HG02943 (cell line): ENCODE measurements at regions not wholly inside any gene's neighbourhood (a gene's known extent, or its start where the extent isn't known, plus 50 kb on each side); places are given as distances from the start of the nearest gene placed in this dataset.

Source experiments
- ATAC-seq: cut with Tn5 transposase; IDR thresholded peaks from one replicate; pipeline ENCODE4 v1.9.1; 2021; ENCODE audit warnings: mild to moderate bottlenecking, low read depth, moderate library complexity; ENCODE audit not compliant: unreplicated experiment

GRCh38 chr4:14701389-14701788, 300.9 kb upstream of the CPEB2 start:
- ATAC-seq = no peak

GRCh38 chr4:14701896-14702295, 300.4 kb upstream of the CPEB2 start:
- ATAC-seq = no peak

- ATAC-seq = no peak
These were observed 293.7 kb upstream of the CPEB2 start for GRCh38 chr4:14708574-14708973.

- ATAC-seq = no peak
These were observed 291.0 kb upstream of the CPEB2 start for GRCh38 chr4:14711259-14711658.

- no peak for ATAC-seq
These were observed 285.6 kb upstream of the CPEB2 start for GRCh38 chr4:14716691-14717090.

GRCh38 chr4:14719053-14719452, 283.2 kb upstream of the CPEB2 start:
- ATAC-seq = no peak

GRCh38 chr4:14726441-14726840, 275.8 kb upstream of the CPEB2 start:
- ATAC-seq = no peak

- ATAC-seq = no peak
These were observed 275.4 kb upstream of the CPEB2 start for GRCh38 chr4:14726877-14727361.

GRCh38 chr4:14729282-14730000, 272.8 kb upstream of the CPEB2 start:
- ATAC-seq = no peak

GRCh38 chr4:14742054-14742453, 260.2 kb upstream of the CPEB2 start:
- no peak for ATAC-seq

GRCh38 chr4:14743172-14743571, 259.1 kb upstream of the CPEB2 start:
- no peak for ATAC-seq

- no peak for ATAC-seq
These were observed 258.7 kb upstream of the CPEB2 start for GRCh38 chr4:14743601-14744000.

- ATAC-seq = no peak
These were observed 257.9 kb upstream of the CPEB2 start for GRCh38 chr4:14744346-14744745.

- ATAC-seq = no peak
These were observed 252.4 kb upstream of the CPEB2 start for GRCh38 chr4:14749910-14750309.

- no peak for ATAC-seq
These were observed 249.8 kb upstream of the CPEB2 start for GRCh38 chr4:14752341-14753046.

GRCh38 chr4:14767142-14767541, 235.1 kb upstream of the CPEB2 start:
- no peak for ATAC-seq

- no peak for ATAC-seq
These were observed 233.8 kb upstream of the CPEB2 start for GRCh38 chr4:14768449-14768848.

- no peak for ATAC-seq
These were observed 232.3 kb upstream of the CPEB2 start for GRCh38 chr4:14769993-14770392.

GRCh38 chr4:14771094-14771493, 231.2 kb upstream of the CPEB2 start:
- no peak for ATAC-seq

GRCh38 chr4:14771504-14772175, 230.6 kb upstream of the CPEB2 start:
- no peak for ATAC-seq

- ATAC-seq = no peak
These were observed 229.9 kb upstream of the CPEB2 start for GRCh38 chr4:14772388-14772787.
